GM19328 (cell line): ENCODE measurements at regions not wholly inside any gene's neighbourhood (a gene's known extent, or its start where the extent isn't known, plus 50 kb on each side); places are given as distances from the start of the nearest gene placed in this dataset.
A peak's percentile ranks its signal among the peaks of the same experiment; 100 is the strongest.

Experiments
- ATAC-seq: cut with Tn5 transposase; IDR thresholded peaks from one replicate; pipeline ENCODE4 v1.9.1; 2021; ENCODE audit warnings: mild to moderate bottlenecking, moderate library complexity; ENCODE audit not compliant: unreplicated experiment

GRCh38 chr2:145617906-145618305 is 1098.0 kb upstream of the ZEB2 start:
- no peak for ATAC-seq

GRCh38 chr2:145617420-145617819 is 1097.5 kb upstream of the ZEB2 start:
- ATAC-seq, result no peak

- no peak for ATAC-seq
Observed at GRCh38 chr2:145615626-145616025, 1095.7 kb upstream of the ZEB2 start.

GRCh38 chr2:145609951-145610350 is 1090.0 kb upstream of the ZEB2 start:
- no peak for ATAC-seq

- ATAC-seq, result no peak
Observed at GRCh38 chr2:145601361-145601925, 1081.5 kb upstream of the ZEB2 start.

- no peak for ATAC-seq
Observed at GRCh38 chr2:145600811-145601210, 1080.9 kb upstream of the ZEB2 start.

GRCh38 chr2:145599756-145600155 is 1079.8 kb upstream of the ZEB2 start:
- ATAC-seq, result no peak

- ATAC-seq, result no peak
Observed at GRCh38 chr2:145598434-145598833, 1078.5 kb upstream of the ZEB2 start.

- no peak for ATAC-seq
Observed at GRCh38 chr2:145597809-145598208, 1077.9 kb upstream of the ZEB2 start.

- no peak for ATAC-seq
Observed at GRCh38 chr2:145597006-145597405, 1077.1 kb upstream of the ZEB2 start.

GRCh38 chr2:145596416-145596815 is 1076.5 kb upstream of the ZEB2 start:
- no peak for ATAC-seq

- ATAC-seq, result no peak
Observed at GRCh38 chr2:145595296-145595695, 1075.4 kb upstream of the ZEB2 start.

GRCh38 chr2:145593991-145594614 is 1074.2 kb upstream of the ZEB2 start:
- no peak for ATAC-seq

- peak; percentile 54 for ATAC-seq
Observed at GRCh38 chr2:145593280-145593679, 1073.4 kb upstream of the ZEB2 start.

GRCh38 chr2:145592361-145592760 is 1072.4 kb upstream of the ZEB2 start:
- no peak for ATAC-seq

- no peak for ATAC-seq
Observed at GRCh38 chr2:145591109-145591809, 1071.3 kb upstream of the ZEB2 start.

GRCh38 chr2:145587922-145588321 is 1068.0 kb upstream of the ZEB2 start:
- ATAC-seq, result no peak

- ATAC-seq, result no peak
Observed at GRCh38 chr2:145584353-145584752, 1064.4 kb upstream of the ZEB2 start.

- ATAC-seq, result no peak
Observed at GRCh38 chr2:145573608-145574007, 1053.7 kb upstream of the ZEB2 start.

GRCh38 chr2:145572238-145572637 is 1052.3 kb upstream of the ZEB2 start:
- no peak for ATAC-seq

GRCh38 chr2:145569108-145569507 is 1049.2 kb upstream of the ZEB2 start:
- ATAC-seq, result no peak
